ENCODE measurements at regions not wholly inside any gene's neighbourhood (a gene's known extent, or its start where the extent isn't known, plus 50 kb on each side); places are given as distances from the start of the nearest gene placed in this dataset.

DNA sequence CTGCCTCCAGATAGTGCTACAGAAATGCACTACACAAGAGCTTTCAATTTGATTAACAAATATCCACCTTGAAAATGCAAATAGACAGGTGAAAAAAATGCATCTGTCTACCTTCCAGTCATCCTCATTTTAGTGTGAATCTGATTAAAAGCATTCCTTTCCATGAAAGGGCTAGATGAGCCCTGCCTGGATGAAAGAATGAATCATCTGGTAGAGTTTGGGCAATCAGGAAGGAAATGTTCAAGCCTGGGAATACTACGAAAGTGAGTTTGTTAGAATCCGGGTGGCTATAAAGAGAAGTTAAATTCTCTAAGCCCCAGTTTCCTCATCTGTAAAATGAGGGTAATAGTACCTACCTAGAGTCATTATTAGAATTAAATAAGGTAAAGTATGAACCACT lies 142.6 kb downstream of the FAM114A2 start:
- Histone ChIP-seq H3K9ac (ENCODE audit: low read length) (no peak overlapping the region), H2AFZ (ENCODE audit: low read depth, low read length, poor library complexity, severe bottlenecking) (no peak overlapping the region), H3K4me3 (replicated peaks in 1 of 2; ENCODE audit: low read depth in 1 of 2, low read length in 2 of 2) (no peak overlapping the region), H3K4me1 (ENCODE audit: control insufficient read depth in 1 of 2, insufficient read depth in 2 of 2, low read length in 2 of 2) (no peaks in the 10 kb centered on the region), H3K27ac (ENCODE audit: low read depth, low read length) (no peak overlapping the region), H3K4me2 (ENCODE audit: low read length) (no peak overlapping the region), H3K9me3 (ENCODE audit: control insufficient read depth in 1 of 2, insufficient read depth in 1 of 2, low read depth in 1 of 2, low read length in 2 of 2) (no peaks in the 10 kb centered on the region), H3K79me2 (ENCODE audit: insufficient read depth, low read length) (no peaks in the 10 kb centered on the region), H3K27me3 (ENCODE audit: insufficient read depth, low read length) (peaks cover 35% of the 10 kb centered on the region), H3K36me3 (ENCODE audit: control insufficient read depth in 1 of 2, insufficient read depth in 2 of 2, low read length in 2 of 2) (no peaks in the 10 kb centered on the region), H4K20me1 (ENCODE audit: insufficient read depth) (no peaks in the 10 kb centered on the region), H3K9me2 (ENCODE audit: insufficient read depth) (no peaks in the 10 kb centered on the region)
- ATAC-seq (no peak), DNase-seq (ENCODE audit: low read depth, low spot score) (no peak)
- no TSS peak for BruUV-seq (replicated peaks)
- RAD21 ChIA-PET (ENCODE audit: low non-redundant PET in 1 of 2, low total read pairs in 2 of 2, uncharacterized antibody in 2 of 2, unreplicated experiment in 2 of 2), result no interaction called here
- intact Hi-C loops (cut with micrococcal nuclease), result no loop called here
- CTCF ChIA-PET, result no interaction called here
- TF ChIP-seq EZH2 (IDR thresholded peaks at IDR 0.05), result no peak
- TF ChIP-seq ELF1 (IDR thresholded peaks at IDR 0.05; ENCODE audit: borderline replicate concordance, low read depth), result no peak
- TF ChIP-seq RAD21 (IDR thresholded peaks at IDR 0.05; ENCODE audit: low read depth), result no peak
- no peak for TF ChIP-seq YY1 (IDR thresholded peaks at IDR 0.05; ENCODE audit: extremely low read depth, insufficient replicate concordance, low read depth, low read length)
- TF ChIP-seq ZNF274 (IDR thresholded peaks at IDR 0.05; ENCODE audit: low read depth, low read length), result no peak
- TF ChIP-seq ZFX (IDR thresholded peaks at IDR 0.05), result no peak
- no peak for TF ChIP-seq POLR2AphosphoS5 (IDR thresholded peaks at IDR 0.05; ENCODE audit: low read depth, low read length)
- TF ChIP-seq, protein P1, sequence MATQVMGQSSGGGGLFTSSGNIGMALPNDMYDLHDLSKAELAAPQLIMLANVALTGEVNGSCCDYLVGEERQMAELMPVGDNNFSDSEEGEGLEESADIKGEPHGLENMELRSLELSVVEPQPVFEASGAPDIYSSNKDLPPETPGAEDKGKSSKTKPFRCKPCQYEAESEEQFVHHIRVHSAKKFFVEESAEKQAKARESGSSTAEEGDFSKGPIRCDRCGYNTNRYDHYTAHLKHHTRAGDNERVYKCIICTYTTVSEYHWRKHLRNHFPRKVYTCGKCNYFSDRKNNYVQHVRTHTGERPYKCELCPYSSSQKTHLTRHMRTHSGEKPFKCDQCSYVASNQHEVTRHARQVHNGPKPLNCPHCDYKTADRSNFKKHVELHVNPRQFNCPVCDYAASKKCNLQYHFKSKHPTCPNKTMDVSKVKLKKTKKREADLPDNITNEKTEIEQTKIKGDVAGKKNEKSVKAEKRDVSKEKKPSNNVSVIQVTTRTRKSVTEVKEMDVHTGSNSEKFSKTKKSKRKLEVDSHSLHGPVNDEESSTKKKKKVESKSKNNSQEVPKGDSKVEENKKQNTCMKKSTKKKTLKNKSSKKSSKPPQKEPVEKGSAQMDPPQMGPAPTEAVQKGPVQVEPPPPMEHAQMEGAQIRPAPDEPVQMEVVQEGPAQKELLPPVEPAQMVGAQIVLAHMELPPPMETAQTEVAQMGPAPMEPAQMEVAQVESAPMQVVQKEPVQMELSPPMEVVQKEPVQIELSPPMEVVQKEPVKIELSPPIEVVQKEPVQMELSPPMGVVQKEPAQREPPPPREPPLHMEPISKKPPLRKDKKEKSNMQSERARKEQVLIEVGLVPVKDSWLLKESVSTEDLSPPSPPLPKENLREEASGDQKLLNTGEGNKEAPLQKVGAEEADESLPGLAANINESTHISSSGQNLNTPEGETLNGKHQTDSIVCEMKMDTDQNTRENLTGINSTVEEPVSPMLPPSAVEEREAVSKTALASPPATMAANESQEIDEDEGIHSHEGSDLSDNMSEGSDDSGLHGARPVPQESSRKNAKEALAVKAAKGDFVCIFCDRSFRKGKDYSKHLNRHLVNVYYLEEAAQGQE (IDR thresholded peaks at IDR 0.05; ENCODE audit: low read depth), result no peak
- TF ChIP-seq SRF (IDR thresholded peaks at IDR 0.05; ENCODE audit: low read depth), result no peak
- TF ChIP-seq CEBPB (IDR thresholded peaks at IDR 0.05; ENCODE audit: low read depth), result no peak
- no peak for TF ChIP-seq SIN3A (IDR thresholded peaks at IDR 0.05; ENCODE audit: low read depth)
- no peak for TF ChIP-seq EZH2phosphoT487 (IDR thresholded peaks at IDR 0.05; ENCODE audit: borderline replicate concordance)
- TF ChIP-seq, protein P2, sequence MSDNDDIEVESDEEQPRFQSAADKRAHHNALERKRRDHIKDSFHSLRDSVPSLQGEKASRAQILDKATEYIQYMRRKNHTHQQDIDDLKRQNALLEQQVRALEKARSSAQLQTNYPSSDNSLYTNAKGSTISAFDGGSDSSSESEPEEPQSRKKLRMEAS (IDR thresholded peaks at IDR 0.05), result no peak
- TF ChIP-seq POLR2A (IDR thresholded peaks at IDR 0.05; ENCODE audit: borderline replicate concordance, extremely low read depth, insufficient read depth, insufficient read length), result no peak
- no peak for TF ChIP-seq FOSL1 (IDR thresholded peaks at IDR 0.05; ENCODE audit: low read depth)
- TF ChIP-seq TCF7L2 (IDR thresholded peaks at IDR 0.05; ENCODE audit: borderline replicate concordance, extremely low read depth, insufficient read depth, insufficient read length), result no peak
- POLR2A ChIA-PET, result no interaction called here

All from HCT116 (cell line).